Lung (tissue), 11 donors: ENCODE measurements at regions not wholly inside any gene's neighbourhood (a gene's known extent, or its start where the extent isn't known, plus 50 kb on each side); places are given as distances from the start of the nearest gene placed in this dataset.
A peak's percentile ranks its signal among the peaks of the same experiment; 100 is the strongest.

Experiments used
- ATAC-seq: fragments of 200-7000 bp; cut with Tn5 transposase; one replicate; pipeline ENCODE4 v1.9.1; 2020; ENCODE audit warnings: moderate number of reproducible peaks; ENCODE audit not compliant: insufficient read depth, low FRiP score
- DNase-seq, 3 donors: peaks; one replicate each; pipeline ENCODE4 v3.0.0-alpha.2; 2013 to 2017
- H3K27ac ChIP-seq, 2 donors: one replicate each; pipeline ENCODE4 v1.5.1; 2013; ENCODE audit warnings: mild to moderate bottlenecking in 2 of 2, moderate library complexity in 2 of 2, control low read depth in 1 of 2, inconsistent platforms in 1 of 2, low read depth in 1 of 2, low read length in 1 of 2
- H3K27me3 ChIP-seq, 3 donors: one replicate each; pipeline ENCODE4 v1.5.1; 2013; ENCODE audit warnings: low read length in 2 of 3; ENCODE audit not compliant: control insufficient read depth in 3 of 3, insufficient read depth in 3 of 3
- H3K36me3 ChIP-seq, 4 donors: one replicate each; pipeline ENCODE4 v1.5.1; 2013; ENCODE audit warnings: low read length in 4 of 4, mild to moderate bottlenecking in 1 of 4, moderate library complexity in 1 of 4; ENCODE audit not compliant: control insufficient read depth in 4 of 4, insufficient read depth in 4 of 4
- H3K4me1 ChIP-seq, 5 donors: one replicate each; pipeline ENCODE4 v1.5.1; 2013; ENCODE audit warnings: low read length in 5 of 5, mild to moderate bottlenecking in 2 of 5, moderate library complexity in 1 of 5; ENCODE audit not compliant: control insufficient read depth in 5 of 5, insufficient read depth in 5 of 5
- H3K4me3 ChIP-seq: one replicate; pipeline ENCODE4 v1.5.1; 2013; ENCODE audit warnings: mild to moderate bottlenecking, control low read depth, moderate library complexity
- H3K9ac ChIP-seq, 2 donors: one replicate each; pipeline ENCODE4 v1.5.1; 2013; ENCODE audit warnings: low read length in 2 of 2, control low read depth in 1 of 2; ENCODE audit not compliant: insufficient read depth in 1 of 2
- H3K9me3 ChIP-seq, 4 donors: one replicate each; pipeline ENCODE4 v1.5.1; 2013; ENCODE audit warnings: low read length in 3 of 4, mild to moderate bottlenecking in 1 of 4, moderate library complexity in 1 of 4; ENCODE audit not compliant: control insufficient read depth in 4 of 4, insufficient read depth in 3 of 4
- WGBS, 2 donors: extraction: QIAGEN DNeasy Blood & Tissue Kit; methylation state at CpG; one replicate each; pipeline ENCODE4 v1.1.7; 2013; 5-methylcytosine and 5-hydroxymethylcytosine counted together
- TF ChIP-seq, protein P1 (sequence below): IDR thresholded peaks from 2 replicates; pipeline ENCODE4 v1.5.1; 2012; ENCODE audit warnings: mild to moderate bottlenecking; ENCODE audit errors: control extremely low read depth, extremely low read depth
- donor health status: control.
- donor health status: control.
- donor health status: Bipolar disorder and iron deficiency.
- donor health status: healthy.
- donor health status: DM: yes; HTN: yes; CAD: no.

DNA sequence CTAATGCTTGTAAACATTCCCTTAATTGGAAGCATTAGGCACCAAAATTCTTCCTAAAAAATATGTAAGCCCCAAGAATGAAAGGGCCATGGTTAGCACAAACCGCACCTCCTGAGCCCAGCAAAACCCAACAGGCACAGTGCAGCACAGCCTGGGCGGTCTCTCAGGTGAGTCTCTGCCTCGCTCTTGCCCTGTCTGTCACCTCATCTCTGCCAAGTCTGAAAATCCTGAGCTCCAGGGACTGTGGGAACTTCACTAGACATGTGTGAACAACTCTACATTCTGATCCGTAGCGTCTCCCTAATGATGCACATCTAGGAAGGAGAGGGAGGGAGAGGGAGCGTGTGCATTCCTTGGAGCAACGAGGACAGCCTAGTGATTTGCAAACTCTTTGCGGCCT is 88.8 kb upstream of the GJB6 start:
- no peaks in the 10 kb centered on the region for H3K4me1 ChIP-seq
- H3K27me3 ChIP-seq = no peaks in the 10 kb centered on the region
- TF ChIP-seq, protein P1, sequence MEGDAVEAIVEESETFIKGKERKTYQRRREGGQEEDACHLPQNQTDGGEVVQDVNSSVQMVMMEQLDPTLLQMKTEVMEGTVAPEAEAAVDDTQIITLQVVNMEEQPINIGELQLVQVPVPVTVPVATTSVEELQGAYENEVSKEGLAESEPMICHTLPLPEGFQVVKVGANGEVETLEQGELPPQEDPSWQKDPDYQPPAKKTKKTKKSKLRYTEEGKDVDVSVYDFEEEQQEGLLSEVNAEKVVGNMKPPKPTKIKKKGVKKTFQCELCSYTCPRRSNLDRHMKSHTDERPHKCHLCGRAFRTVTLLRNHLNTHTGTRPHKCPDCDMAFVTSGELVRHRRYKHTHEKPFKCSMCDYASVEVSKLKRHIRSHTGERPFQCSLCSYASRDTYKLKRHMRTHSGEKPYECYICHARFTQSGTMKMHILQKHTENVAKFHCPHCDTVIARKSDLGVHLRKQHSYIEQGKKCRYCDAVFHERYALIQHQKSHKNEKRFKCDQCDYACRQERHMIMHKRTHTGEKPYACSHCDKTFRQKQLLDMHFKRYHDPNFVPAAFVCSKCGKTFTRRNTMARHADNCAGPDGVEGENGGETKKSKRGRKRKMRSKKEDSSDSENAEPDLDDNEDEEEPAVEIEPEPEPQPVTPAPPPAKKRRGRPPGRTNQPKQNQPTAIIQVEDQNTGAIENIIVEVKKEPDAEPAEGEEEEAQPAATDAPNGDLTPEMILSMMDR = no peak
- H3K36me3 ChIP-seq = no peaks in the 10 kb centered on the region
- no peak for DNase-seq
- no peak overlapping the region for H3K27ac ChIP-seq
- WGBS, 2 donors = 73 to 90% methylated on average over 8 of the region's 8 CpGs
- H3K4me3 ChIP-seq = no peak overlapping the region
- H3K9me3 ChIP-seq = peaks cover 0 to 9% (median 2%) of the 10 kb centered on the region in 4 donors
- H3K9ac ChIP-seq = no peak overlapping the region
- no peak for ATAC-seq

DNA sequence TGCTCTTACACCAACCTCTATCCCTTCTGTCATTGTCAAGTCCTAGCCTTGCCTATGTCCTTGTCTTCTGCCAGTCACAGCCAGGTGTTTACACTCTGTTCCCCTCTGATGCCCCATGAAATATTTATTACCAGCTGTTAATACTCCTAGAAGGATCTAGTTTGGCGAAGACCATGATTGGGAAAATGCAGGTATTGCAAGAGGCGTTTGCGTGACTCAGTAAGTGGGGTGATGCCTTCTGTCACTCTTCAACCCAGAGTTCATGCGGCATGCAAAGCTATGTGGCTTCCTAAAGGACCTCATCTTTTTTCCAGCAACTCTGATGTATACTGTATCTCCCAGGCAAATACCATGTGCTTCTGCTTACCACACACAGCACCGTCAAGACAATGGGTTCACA is 81.8 kb upstream of the GJB6 start:
- ATAC-seq = no peak
- 91 to 94% methylated on average over 5 of the region's 5 CpGs for WGBS, 2 donors
- no peak for DNase-seq
- no peak overlapping the region for H3K4me3 ChIP-seq
- H3K27ac ChIP-seq = no peak overlapping the region
- H3K4me1 ChIP-seq = no peaks in the 10 kb centered on the region
- H3K9me3 ChIP-seq = no peaks in the 10 kb centered on the region
- no peaks in the 10 kb centered on the region for H3K36me3 ChIP-seq
- H3K9ac ChIP-seq = no peak overlapping the region
- TF ChIP-seq, protein P1 = no peak
- peaks cover 0 to 2% (median 0%) of the 10 kb centered on the region in 3 donors for H3K27me3 ChIP-seq

DNA sequence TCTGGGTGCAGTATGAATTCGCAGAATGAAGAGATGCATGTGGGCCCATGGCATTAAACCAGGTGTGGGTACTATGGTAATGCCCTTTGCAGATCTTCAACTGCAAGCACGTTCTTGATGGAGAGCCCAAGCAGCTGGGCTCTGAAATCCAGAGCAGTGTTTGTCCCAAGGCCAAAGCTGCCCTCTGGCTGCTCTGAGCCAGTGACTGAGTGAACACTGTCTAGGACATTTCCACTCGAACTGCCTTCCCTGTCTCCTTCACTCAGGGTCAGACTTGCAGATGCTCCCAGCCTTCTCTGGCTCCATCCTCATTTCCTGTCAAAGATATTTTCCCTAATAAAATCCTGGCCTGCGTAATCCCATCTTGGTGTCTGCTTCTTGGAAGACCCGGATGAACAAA is 80.2 kb upstream of the GJB6 start:
- no peak for DNase-seq
- H3K36me3 ChIP-seq = no peaks in the 10 kb centered on the region
- TF ChIP-seq, protein P1 = no peak
- WGBS, 2 donors = 84 to 94% methylated on average over 5 of the region's 5 CpGs
- peaks cover 0 to 5% (median 0%) of the 10 kb centered on the region in 4 donors for H3K9me3 ChIP-seq
- H3K4me3 ChIP-seq = no peak overlapping the region
- peaks cover 0 to 2% (median 0%) of the 10 kb centered on the region in 3 donors for H3K27me3 ChIP-seq
- no peak for ATAC-seq
- no peaks in the 10 kb centered on the region for H3K4me1 ChIP-seq
- H3K27ac ChIP-seq = no peak overlapping the region
- H3K9ac ChIP-seq = no peak overlapping the region

DNA sequence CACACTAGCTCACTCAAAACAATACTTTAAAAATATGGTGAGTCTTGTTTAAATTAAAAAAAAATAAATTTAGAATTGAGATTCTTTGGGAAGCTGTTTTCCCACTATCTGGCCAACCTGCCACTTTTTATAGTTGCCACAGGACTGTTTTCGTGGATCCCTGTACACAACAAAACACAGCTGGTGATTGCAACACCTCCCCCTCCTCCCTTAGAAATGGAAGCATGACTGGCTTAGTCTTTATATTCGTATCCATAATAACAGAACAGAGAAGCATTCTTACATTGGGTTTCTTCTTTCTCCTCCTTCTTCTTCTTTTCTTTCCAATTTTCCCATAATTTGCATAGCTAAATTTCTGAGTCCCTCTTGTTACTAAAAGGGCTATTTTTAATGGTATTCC is 79.5 kb upstream of the GJB6 start:
- no peak for ATAC-seq
- peak in 1 of 3 donors; percentile 7 for DNase-seq
- TF ChIP-seq, protein P1 = no peak
- Histone ChIP-seq H3K4me3 (no peak overlapping the region), H3K9ac (no peak overlapping the region), H3K36me3 (no peaks in the 10 kb centered on the region), H3K27ac (no peak overlapping the region), H3K4me1 (no peaks in the 10 kb centered on the region), H3K27me3 (peaks cover 0 to 2% (median 0%) of the 10 kb centered on the region in 3 donors), H3K9me3 (peaks cover 0 to 7% (median 0%) of the 10 kb centered on the region in 4 donors)
- 63 to 67% methylated on average over 2 of the region's 2 CpGs for WGBS, 2 donors
